GM12892 (cell line): ENCODE measurements at regions not wholly inside any gene's neighbourhood (a gene's known extent, or its start where the extent isn't known, plus 50 kb on each side); places are given as distances from the start of the nearest gene placed in this dataset.
A peak's percentile ranks its signal among the peaks of the same experiment; 100 is the strongest.
"Not testable (repeated sequence)": the region's sequence is repeated elsewhere in the genome, so short reads cannot be mapped to it uniquely, and the experiment has no call there.

ENCODE experiments used
- DNase-seq: peaks from one replicate; pipeline ENCODE4 v3.0.0; 2011; ENCODE audit not compliant: insufficient read length
- FAIRE-seq: peaks from 2 replicates; lab custom pipeline; 2011; peaks lifted over from hg19 to GRCh38; lab: Jason Lieb, UNC
- POLR2A ChIP-seq: IDR thresholded peaks from 2 replicates; pipeline ENCODE4 v1.6.1; 2011; ENCODE audit warnings: low read depth, low read length, control low read depth
- POLR2AphosphoS5 ChIP-seq: IDR thresholded peaks from 2 replicates; pipeline ENCODE4 v1.6.1; 2011; ENCODE audit warnings: low read depth, low read length, control low read depth
- TAF1 ChIP-seq: IDR thresholded peaks from 2 replicates; pipeline ENCODE4 v1.6.1; 2011; ENCODE audit warnings: low read depth, mild to moderate bottlenecking, control low read depth, low read length, borderline replicate concordance

DNA sequence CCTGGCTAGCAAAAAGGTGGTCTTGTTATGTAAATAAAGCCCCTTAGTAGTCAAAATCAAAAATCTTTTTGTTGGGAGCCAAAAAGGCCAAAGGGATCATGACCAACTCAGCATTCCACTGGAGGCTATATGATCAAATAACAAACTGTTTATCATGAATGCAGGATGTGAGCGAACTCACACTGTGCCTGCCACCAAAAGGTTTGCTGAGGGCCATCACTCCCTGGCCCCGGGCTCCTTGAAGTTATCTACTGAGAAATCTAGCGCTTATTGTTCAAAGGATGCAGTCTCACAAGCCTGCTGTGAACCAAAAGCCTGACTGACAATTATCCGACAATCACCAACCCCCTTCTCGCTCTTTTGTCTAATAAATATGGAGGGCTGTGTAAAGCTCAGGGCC is 107.2 kb upstream of the DDHD1 start:
- TF ChIP-seq TAF1 (no peak), POLR2A (no peak), POLR2AphosphoS5 (no peak)
- DNase-seq: no peak
- no peak for FAIRE-seq

DNA sequence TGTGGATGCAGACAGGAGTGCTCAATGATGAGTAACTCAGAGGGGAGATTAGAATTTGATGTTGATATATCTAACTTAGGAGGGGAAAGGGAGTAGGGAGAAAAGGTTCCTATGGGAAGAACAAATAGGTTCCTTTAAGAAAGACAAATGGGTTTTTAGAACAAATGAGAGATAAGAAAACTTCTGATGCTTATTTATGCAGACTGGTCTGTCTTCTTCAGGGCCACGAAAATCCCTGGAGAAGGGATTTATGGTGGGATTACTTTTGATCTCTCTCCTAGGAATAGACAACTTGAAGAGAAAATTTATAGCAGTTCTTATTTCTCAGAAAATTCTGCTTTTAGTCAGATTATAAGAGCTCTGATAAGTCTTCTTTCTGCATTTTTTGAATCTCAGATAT is 99.0 kb upstream of the DDHD1 start:
- DNase-seq (no peak), FAIRE-seq (no peak)
- TF ChIP-seq POLR2AphosphoS5 (no peak), TAF1 (no peak), POLR2A (no peak)

DNA sequence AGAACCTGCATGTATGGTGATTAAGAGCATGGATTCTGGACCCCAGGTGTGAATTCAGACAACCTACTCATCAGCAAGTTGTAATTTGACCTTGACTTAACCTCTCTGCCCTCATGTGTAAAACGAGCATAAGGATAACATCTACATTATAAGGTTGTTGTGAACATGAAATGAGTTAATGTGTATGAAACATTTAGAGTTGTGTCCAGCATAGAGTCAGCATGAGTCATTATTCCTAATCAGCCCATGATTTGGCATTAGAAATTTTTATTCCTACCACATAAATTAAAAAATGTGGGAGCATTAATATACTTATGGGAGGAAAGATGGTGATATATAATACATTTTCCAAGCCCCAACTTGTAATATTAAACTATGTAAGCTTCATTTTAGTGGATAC is 95.9 kb upstream of the DDHD1 start:
- no peak for DNase-seq
- no peak for FAIRE-seq
- TF ChIP-seq POLR2A (no peak), TAF1 (no peak), POLR2AphosphoS5 (no peak)

- DNase-seq (no peak), FAIRE-seq (no peak)
- TF ChIP-seq TAF1: no peak
- no peak for TF ChIP-seq POLR2AphosphoS5
- TF ChIP-seq POLR2A: no peak
Measured at GRCh38 chr14:53247596-53248370, 94.7 kb upstream of the DDHD1 start.

DNA sequence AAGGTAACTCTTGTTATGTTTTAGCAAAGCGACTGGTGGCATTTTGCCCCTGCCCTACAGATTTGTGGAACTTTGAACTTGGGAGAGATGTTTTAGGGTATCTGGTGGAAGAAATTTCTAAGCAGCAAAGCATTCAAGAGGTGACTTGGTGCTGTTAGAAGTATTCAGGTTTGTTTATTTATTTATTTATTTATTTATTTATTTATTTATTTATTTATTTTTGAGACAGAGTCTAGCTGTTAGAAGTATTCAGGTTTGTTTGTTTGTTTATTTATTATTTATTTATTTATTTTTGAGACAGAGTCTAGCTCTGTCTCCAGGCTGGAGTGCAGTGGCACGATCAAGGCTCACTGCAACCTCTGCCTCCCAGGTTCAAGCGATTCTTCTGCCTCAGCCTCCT is 89.8 kb upstream of the DDHD1 start:
- DNase-seq, FAIRE-seq: not testable (repeated sequence)

- FAIRE-seq: peak; percentile 61
- no peak for DNase-seq
- TF ChIP-seq TAF1 (no peak), POLR2AphosphoS5 (no peak), POLR2A (no peak)
Measured at GRCh38 chr14:53237488-53237887, 84.4 kb upstream of the DDHD1 start.

- no peak for FAIRE-seq
- TF ChIP-seq POLR2A (no peak), POLR2AphosphoS5 (no peak), TAF1 (no peak)
- no peak for DNase-seq
Measured at GRCh38 chr14:53236708-53237107, 83.6 kb upstream of the DDHD1 start.

- no peak for TF ChIP-seq POLR2AphosphoS5
- DNase-seq (no peak), FAIRE-seq (no peak)
Measured at GRCh38 chr14:53231171-53231570, 78.0 kb upstream of the DDHD1 start.

- DNase-seq: no peak
- TF ChIP-seq POLR2AphosphoS5 (no peak), POLR2A (no peak)
- no peak for FAIRE-seq
Measured at GRCh38 chr14:53228966-53229365, 75.8 kb upstream of the DDHD1 start.

DNA sequence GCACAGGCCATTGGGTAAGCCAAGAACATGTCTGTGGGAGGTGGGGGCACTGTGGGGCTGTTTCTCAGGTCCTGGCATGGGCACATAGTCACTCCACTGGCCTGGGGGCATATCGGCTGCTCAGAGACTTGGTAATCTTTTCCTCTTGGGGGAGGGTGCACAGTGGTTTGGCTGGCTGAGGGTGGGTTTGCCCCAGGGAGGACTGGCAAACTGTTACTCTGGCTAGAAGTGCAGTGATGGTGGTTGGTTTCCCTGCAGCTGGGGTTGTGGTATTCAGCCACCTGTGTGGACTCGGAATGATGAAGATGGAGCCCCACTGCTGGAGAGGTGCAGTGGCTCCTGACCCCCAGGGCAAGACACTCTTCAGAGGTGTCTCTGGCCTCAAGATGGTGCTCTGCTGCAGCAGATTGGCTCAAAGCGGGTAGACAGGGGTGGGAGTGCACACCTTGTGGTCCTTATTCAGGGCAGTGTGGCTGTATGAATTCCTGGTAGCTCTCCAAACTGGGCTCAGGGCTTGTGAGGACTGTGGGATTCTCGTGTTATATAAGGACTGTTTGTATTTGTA is 74.1 kb upstream of the DDHD1 start:
- FAIRE-seq (no peak), DNase-seq (no peak)
- TF ChIP-seq POLR2A (no peak), TAF1 (no peak), POLR2AphosphoS5 (no peak)

DNA sequence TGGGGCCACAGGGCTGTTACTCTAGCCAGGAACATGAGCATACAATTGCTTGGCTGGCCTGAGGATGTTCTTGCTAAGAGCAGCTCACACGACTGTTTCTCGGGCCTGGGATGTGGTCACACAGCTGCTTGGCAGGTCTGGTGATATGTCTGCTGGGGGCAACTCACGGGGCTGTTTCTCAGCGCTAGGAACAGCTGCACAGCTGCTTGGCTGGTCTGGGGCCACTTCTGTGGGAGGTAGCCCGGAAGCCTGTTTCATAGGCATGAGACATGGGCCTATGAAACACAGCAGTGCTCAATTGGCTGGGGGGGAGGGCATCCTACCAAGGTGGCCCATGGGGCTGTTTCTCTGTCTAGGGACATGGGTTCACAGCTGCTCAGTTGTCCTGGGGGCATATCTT is 73.4 kb upstream of the DDHD1 start:
- no peak for TF ChIP-seq POLR2A
- no peak for TF ChIP-seq TAF1
- DNase-seq (no peak), FAIRE-seq (no peak)

- DNase-seq: no peak
- no peak for FAIRE-seq
- no peak for TF ChIP-seq POLR2A
- no peak for TF ChIP-seq POLR2AphosphoS5
- no peak for TF ChIP-seq TAF1
Measured at GRCh38 chr14:53220914-53221313, 67.8 kb upstream of the DDHD1 start.

GRCh38 chr14:53218161-53218560 is 65.0 kb upstream of the DDHD1 start:
- DNase-seq (no peak), FAIRE-seq (no peak)
- no peak for TF ChIP-seq POLR2A
- no peak for TF ChIP-seq TAF1
- no peak for TF ChIP-seq POLR2AphosphoS5
